Gastroesophageal sphincter (tissue), 4 donors: ENCODE measurements at regions not wholly inside any gene's neighbourhood (a gene's known extent, or its start where the extent isn't known, plus 50 kb on each side); places are given as distances from the start of the nearest gene placed in this dataset.

Experiments
- ATAC-seq: fragments of 150-250 bp; one replicate; pipeline ENCODE4 v1.9.1; 2016; ENCODE audit warnings: mild to moderate bottlenecking, moderate library complexity
- H3K27ac ChIP-seq, 4 donors: fragments of 200-600 bp; sonication (generic) in 3 of 4; 1 replicate in 3 of 4; 2 replicates in 1 of 4; pipeline ENCODE4 v1.5.1; 2016 to 2019
- H3K27me3 ChIP-seq: fragments of 200-600 bp; sonication (generic); one replicate; pipeline ENCODE4 v1.5.1; 2019
- H3K36me3 ChIP-seq, 2 donors: fragments of 200-600 bp; sonication (generic); one replicate each; pipeline ENCODE4 v1.5.1; 2019; ENCODE audit warnings: control low read depth in 1 of 2
- H3K4me1 ChIP-seq, 3 donors: fragments of 200-600 bp; sonication (generic); 1 replicate in 2 of 3; 2 replicates in 1 of 3; pipeline ENCODE4 v1.5.1; 2016 to 2019; ENCODE audit warnings: control low read depth in 2 of 3
- H3K4me3 ChIP-seq, 2 donors: fragments of 200-600 bp; sonication (generic); one replicate each; pipeline ENCODE4 v1.5.1; 2019; ENCODE audit warnings: mild to moderate bottlenecking in 1 of 2, moderate library complexity in 1 of 2
- H3K9me3 ChIP-seq, 3 donors: fragments of 200-600 bp; sonication (generic); one replicate each; pipeline ENCODE4 v1.5.1; 2017 to 2019; ENCODE audit warnings: control low read depth in 2 of 3
- EP300 ChIP-seq: sonication (generic); formaldehyde crosslinking; IDR thresholded peaks from one replicate; pipeline ENCODE4 v1.6.1; 2017; ENCODE audit warnings: antibody characterized with exemption, mild to moderate bottlenecking
- POLR2A ChIP-seq, 2 donors: fragments of 450-650 bp; IDR thresholded peaks; one replicate each; pipeline ENCODE4 v1.6.1; 2017; ENCODE audit warnings: antibody characterized with exemption in 2 of 2, mild to moderate bottlenecking in 2 of 2, moderate library complexity in 1 of 2
- POLR2AphosphoS5 ChIP-seq: sonication (generic); formaldehyde crosslinking; IDR thresholded peaks from one replicate; pipeline ENCODE4 v1.6.1; 2017; ENCODE audit warnings: antibody characterized with exemption
- WGBS, 2 donors: methylation state at CpG; one replicate each; pipeline ENCODE4 v1.1.5; 2018; ENCODE audit warnings: low coverage in 1 of 2; 5-methylcytosine and 5-hydroxymethylcytosine counted together
- TF ChIP-seq, protein P1 (sequence below), 4 experiments: fragments of 200-600 bp in 2 of 4; fragments of 450-650 bp in 2 of 4; sonication (generic) in 1 of 4; IDR thresholded peaks; one replicate each; pipeline ENCODE4 v1.5.1; 2017 to 2019; ENCODE audit warnings: antibody characterized with exemption in 4 of 4, mild to moderate bottlenecking in 2 of 4, moderate library complexity in 2 of 4

DNA sequence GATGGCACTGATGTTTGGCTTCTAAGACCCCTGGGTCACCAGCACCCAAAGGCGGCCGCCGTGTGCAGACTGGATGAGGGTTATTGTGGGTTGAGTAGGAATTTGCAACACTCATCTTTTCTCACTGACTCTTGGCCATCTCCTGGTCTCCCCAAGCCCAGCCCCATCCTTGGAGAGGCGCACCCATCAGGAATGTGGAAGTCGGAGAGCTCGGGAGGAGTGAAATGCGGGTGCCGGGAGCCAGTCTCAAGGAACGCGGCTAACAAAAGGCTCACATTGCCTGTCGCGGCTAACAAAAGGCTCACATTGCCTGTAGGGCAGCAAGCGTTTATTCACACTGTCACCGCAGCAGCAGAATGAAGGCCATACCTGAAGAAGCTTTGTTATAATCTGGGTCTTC is 248.6 kb downstream of the FOXL1 start:
- Histone ChIP-seq H3K9me3 (no peaks in the 10 kb centered on the region), H3K4me3 (no peak overlapping the region), H3K36me3 (no peaks in the 10 kb centered on the region), H3K4me1 (no peaks in the 10 kb centered on the region), H3K27ac (no peak overlapping the region), H3K27me3 (peaks cover 79% of the 10 kb centered on the region)
- WGBS, 2 donors = 30 to 32% methylated on average over 10 to 13 of the region's 14 CpGs
- no peak for ATAC-seq
- TF ChIP-seq POLR2AphosphoS5 = no peak
- TF ChIP-seq EP300 = no peak
- no peak for TF ChIP-seq POLR2A (IDR thresholded peaks at IDR 0.05)
- TF ChIP-seq, protein P1, sequence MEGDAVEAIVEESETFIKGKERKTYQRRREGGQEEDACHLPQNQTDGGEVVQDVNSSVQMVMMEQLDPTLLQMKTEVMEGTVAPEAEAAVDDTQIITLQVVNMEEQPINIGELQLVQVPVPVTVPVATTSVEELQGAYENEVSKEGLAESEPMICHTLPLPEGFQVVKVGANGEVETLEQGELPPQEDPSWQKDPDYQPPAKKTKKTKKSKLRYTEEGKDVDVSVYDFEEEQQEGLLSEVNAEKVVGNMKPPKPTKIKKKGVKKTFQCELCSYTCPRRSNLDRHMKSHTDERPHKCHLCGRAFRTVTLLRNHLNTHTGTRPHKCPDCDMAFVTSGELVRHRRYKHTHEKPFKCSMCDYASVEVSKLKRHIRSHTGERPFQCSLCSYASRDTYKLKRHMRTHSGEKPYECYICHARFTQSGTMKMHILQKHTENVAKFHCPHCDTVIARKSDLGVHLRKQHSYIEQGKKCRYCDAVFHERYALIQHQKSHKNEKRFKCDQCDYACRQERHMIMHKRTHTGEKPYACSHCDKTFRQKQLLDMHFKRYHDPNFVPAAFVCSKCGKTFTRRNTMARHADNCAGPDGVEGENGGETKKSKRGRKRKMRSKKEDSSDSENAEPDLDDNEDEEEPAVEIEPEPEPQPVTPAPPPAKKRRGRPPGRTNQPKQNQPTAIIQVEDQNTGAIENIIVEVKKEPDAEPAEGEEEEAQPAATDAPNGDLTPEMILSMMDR (IDR thresholded peaks at IDR 0.05) = no peak

DNA sequence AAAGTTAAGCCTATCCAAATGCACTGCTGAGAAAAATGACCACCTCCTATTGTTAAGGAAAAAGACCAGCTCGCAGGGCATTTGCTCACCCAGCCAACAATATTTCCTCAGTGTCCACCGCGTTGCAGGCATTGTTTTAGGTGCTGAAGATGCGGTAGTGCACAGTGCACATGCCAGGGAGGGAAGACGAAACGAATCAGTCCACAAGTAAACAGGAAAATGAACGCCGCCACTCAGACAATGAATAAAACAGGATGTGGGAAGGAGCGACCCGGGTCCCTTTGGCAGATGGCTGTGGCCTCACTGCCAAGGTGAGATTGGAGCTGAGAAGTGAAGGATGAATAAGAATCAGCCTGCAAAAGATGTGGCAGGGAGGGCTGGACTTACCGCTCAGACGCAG is 249.2 kb downstream of the FOXL1 start:
- Histone ChIP-seq H3K4me3 (no peak overlapping the region), H3K9me3 (no peaks in the 10 kb centered on the region), H3K27me3 (peaks cover 73% of the 10 kb centered on the region), H3K4me1 (no peaks in the 10 kb centered on the region), H3K36me3 (no peaks in the 10 kb centered on the region), H3K27ac (no peak overlapping the region)
- WGBS, 2 donors = 37 to 48% methylated on average over 7 to 12 of the region's 12 CpGs
- TF ChIP-seq EP300 (no peak), POLR2AphosphoS5 (no peak), POLR2A (IDR thresholded peaks at IDR 0.05) (no peak)
- TF ChIP-seq, protein P1 (IDR thresholded peaks at IDR 0.05) = no peak
- no peak for ATAC-seq

DNA sequence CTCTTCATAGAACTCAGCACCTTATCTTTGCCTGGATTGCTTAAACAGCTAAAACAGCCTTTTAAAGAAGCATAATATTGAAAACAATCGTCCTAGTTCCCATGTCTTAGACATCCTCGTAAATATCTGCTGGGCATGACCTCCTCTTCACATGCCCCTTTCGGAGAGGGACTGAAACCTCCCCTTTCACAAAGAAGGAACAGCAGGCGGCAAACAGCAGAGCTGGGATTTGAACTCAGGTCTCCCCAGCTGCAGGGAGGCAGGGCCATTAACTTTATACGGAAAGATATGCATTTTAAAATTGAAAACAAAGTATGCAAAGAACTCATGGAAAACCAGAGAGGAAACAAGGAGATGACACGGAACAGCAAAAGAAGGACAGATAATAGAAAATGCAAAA is 249.9 kb downstream of the FOXL1 start:
- 67 to 81% methylated on average over 3 to 6 of the region's 6 CpGs for WGBS, 2 donors
- Histone ChIP-seq H3K36me3 (no peaks in the 10 kb centered on the region), H3K4me3 (no peak overlapping the region), H3K9me3 (no peaks in the 10 kb centered on the region), H3K27me3 (peaks cover 68% of the 10 kb centered on the region), H3K4me1 (peaks cover 0 to 2% (median 0%) of the 10 kb centered on the region in 3 donors), H3K27ac (no peak overlapping the region)
- no peak for ATAC-seq
- no peak for TF ChIP-seq POLR2A (IDR thresholded peaks at IDR 0.05)
- TF ChIP-seq EP300 = no peak
- TF ChIP-seq, protein P1 (IDR thresholded peaks at IDR 0.05) = no peak
- no peak for TF ChIP-seq POLR2AphosphoS5

DNA sequence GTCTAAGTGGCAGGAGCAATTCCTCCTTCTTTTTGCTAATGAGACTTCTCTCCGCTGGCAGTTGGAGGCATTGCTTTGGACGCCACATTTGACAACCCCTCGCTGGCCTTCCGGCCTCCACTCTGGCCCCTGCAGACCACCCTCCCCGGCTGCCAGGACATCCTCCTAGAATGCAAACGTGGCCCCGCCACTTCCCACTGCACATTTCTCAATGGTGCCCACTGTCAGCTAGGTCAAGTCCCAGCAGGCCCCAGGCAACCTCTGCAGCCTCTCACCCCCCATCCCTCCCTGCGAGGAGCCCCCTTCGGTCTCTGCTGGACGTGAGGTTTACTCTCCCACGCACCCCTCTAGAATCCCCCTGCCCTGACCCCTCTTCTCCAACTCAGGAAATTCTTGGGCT is 250.3 kb downstream of the FOXL1 start:
- peaks cover 0 to 7% (median 0%) of the 10 kb centered on the region in 3 donors for H3K4me1 ChIP-seq
- H3K4me3 ChIP-seq = no peak overlapping the region
- no peak overlapping the region for H3K27ac ChIP-seq
- TF ChIP-seq EP300 (no peak), POLR2A (IDR thresholded peaks at IDR 0.05) (no peak)
- no peaks in the 10 kb centered on the region for H3K36me3 ChIP-seq
- whole genome bisulfite sequencing, 2 donors = 75 to 80% methylated on average over 4 to 10 of the region's 11 CpGs
- H3K9me3 ChIP-seq = no peaks in the 10 kb centered on the region
- peaks cover 66% of the 10 kb centered on the region for H3K27me3 ChIP-seq
- ATAC-seq = no peak

DNA sequence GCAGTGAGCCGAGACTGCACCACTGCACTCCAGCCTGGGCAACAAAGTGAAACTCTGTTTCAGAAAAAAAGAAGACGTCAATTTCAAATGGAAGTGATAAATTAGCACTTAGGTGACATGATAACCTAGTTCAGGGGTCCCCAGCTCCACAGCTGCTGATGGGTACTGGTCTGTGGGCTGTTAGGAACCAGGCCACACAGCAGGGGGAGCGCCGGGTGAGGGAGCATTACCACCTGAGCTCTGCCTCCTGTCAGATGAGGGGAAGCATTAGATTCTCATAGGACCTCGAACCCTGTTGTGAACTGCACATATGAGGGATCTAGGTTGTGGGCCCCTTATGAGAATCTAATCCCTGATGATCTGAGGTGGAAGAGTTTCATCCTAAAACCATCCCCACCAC is 253.0 kb downstream of the FOXL1 start:
- Histone ChIP-seq H3K36me3 (no peaks in the 10 kb centered on the region), H3K4me3 (no peak overlapping the region), H3K4me1 (peaks cover 0 to 9% (median 0%) of the 10 kb centered on the region in 3 donors), H3K27me3 (peaks cover 39% of the 10 kb centered on the region), H3K9me3 (no peaks in the 10 kb centered on the region), H3K27ac (no peak overlapping the region)
- no peak for ATAC-seq
- 71 to 89% methylated on average over 2 to 3 of the region's 5 CpGs for WGBS, 2 donors
- TF ChIP-seq, protein P1 (IDR thresholded peaks at IDR 0.05) = no peak
- TF ChIP-seq POLR2AphosphoS5 (no peak), EP300 (no peak), POLR2A (IDR thresholded peaks at IDR 0.05) (no peak)
